SK-N-MC (cell line): ENCODE measurements at regions not wholly inside any gene's neighbourhood (a gene's known extent, or its start where the extent isn't known, plus 50 kb on each side); places are given as distances from the start of the nearest gene placed in this dataset.

Experiments used
- EZH2 ChIP-seq: fragments of 200-600 bp; sonication (generic); IDR thresholded peaks from one replicate; pipeline ENCODE4 v1.6.1; 2017; ENCODE audit warnings: antibody characterized with exemption
- FOXP2 ChIP-seq: optimal IDR thresholded peaks from 2 replicates; pipeline ENCODE3; 2011; ENCODE audit warnings: mild to moderate bottlenecking, moderate library complexity; ENCODE audit not compliant: insufficient read depth; ENCODE audit errors: extremely low read length, control extremely low read depth

- TF ChIP-seq EZH2 (no peak), FOXP2 (no peak)
Measured at GRCh38 chr6:17200395-17200794, 80.8 kb upstream of the RBM24 start.
